Astrocyte (in vitro differentiated cells and primary cell): ENCODE measurements at regions not wholly inside any gene's neighbourhood (a gene's known extent, or its start where the extent isn't known, plus 50 kb on each side); places are given as distances from the start of the nearest gene placed in this dataset.

Experiments
- DNase-seq: peaks from one replicate; pipeline ENCODE4 v3.0.0-alpha.2; 2010; ENCODE audit warnings: low read depth
- FAIRE-seq: peaks from 2 replicates; lab custom pipeline; 2011; peaks lifted over from hg19 to GRCh38; lab: Jason Lieb, UNC
- H2AFZ ChIP-seq: 2 replicates; pipeline ENCODE4 v1.6.0; 2012; ENCODE audit warnings: low read depth, low read length, inconsistent platforms
- H3K27ac ChIP-seq: 2 replicates; pipeline ENCODE4 v1.5.1; 2011; ENCODE audit warnings: low read depth, low read length, inconsistent platforms
- H3K27me3 ChIP-seq: 2 replicates; pipeline ENCODE4 v1.6.0; 2011; ENCODE audit warnings: low read length, inconsistent platforms; ENCODE audit not compliant: insufficient read depth
- H3K36me3 ChIP-seq: 2 replicates; pipeline ENCODE4 v1.5.1; 2011; ENCODE audit warnings: low read length, inconsistent platforms; ENCODE audit not compliant: insufficient read depth
- H3K4me1 ChIP-seq: 2 replicates; pipeline ENCODE4 v1.5.1; 2011; ENCODE audit warnings: low read length, inconsistent platforms; ENCODE audit not compliant: insufficient read depth
- H3K4me2 ChIP-seq: 2 replicates; pipeline ENCODE4 v1.6.0; 2012; ENCODE audit warnings: low read length, inconsistent platforms
- H3K4me3 ChIP-seq: 2 replicates; pipeline ENCODE4 v1.5.1; 2011; ENCODE audit warnings: low read depth, mild to moderate bottlenecking, low read length, inconsistent platforms; ENCODE audit not compliant: insufficient read depth
- H3K79me2 ChIP-seq: 2 replicates; pipeline ENCODE4 v1.6.0; 2012; ENCODE audit warnings: mild to moderate bottlenecking, low read length, inconsistent platforms; ENCODE audit not compliant: insufficient read depth
- H3K9ac ChIP-seq: 2 replicates; pipeline ENCODE4 v1.6.0; 2012; ENCODE audit warnings: mild to moderate bottlenecking, low read length, inconsistent platforms
- H3K9me3 ChIP-seq: 2 replicates; pipeline ENCODE4 v1.5.1; 2012; ENCODE audit warnings: low read depth, mild to moderate bottlenecking, low read length, inconsistent platforms; ENCODE audit not compliant: insufficient read depth
- H4K20me1 ChIP-seq: 2 replicates; pipeline ENCODE4 v1.6.0; 2012; ENCODE audit warnings: low read length, inconsistent platforms; ENCODE audit not compliant: insufficient read depth
- H3K27ac Mint-ChIP-seq: one replicate; pipeline ENCODE4 v1.8.0; 2021; ENCODE audit warnings: mild to moderate bottlenecking, mixed read lengths; ENCODE audit not compliant: unreplicated experiment
- H3K27me3 Mint-ChIP-seq: one replicate; pipeline ENCODE4 v1.8.0; 2021; ENCODE audit warnings: low read depth, mixed read lengths; ENCODE audit not compliant: unreplicated experiment
- H3K36me3 Mint-ChIP-seq: one replicate; pipeline ENCODE4 v1.8.0; 2021; ENCODE audit warnings: low read depth, mixed read lengths; ENCODE audit not compliant: unreplicated experiment
- H3K4me1 Mint-ChIP-seq: one replicate; pipeline ENCODE4 v1.8.0; 2021; ENCODE audit warnings: low read depth, mixed read lengths; ENCODE audit not compliant: unreplicated experiment
- H3K4me3 Mint-ChIP-seq: one replicate; pipeline ENCODE4 v1.8.0; 2021; ENCODE audit warnings: mild to moderate bottlenecking, moderate library complexity, mixed read lengths; ENCODE audit not compliant: unreplicated experiment
- H3K9me3 Mint-ChIP-seq: one replicate; pipeline ENCODE4 v1.8.0; 2021; ENCODE audit warnings: mild to moderate bottlenecking, mixed read lengths; ENCODE audit not compliant: unreplicated experiment
- EZH2 ChIP-seq: IDR thresholded peaks from 2 replicates; pipeline ENCODE4 v1.6.1; 2012; ENCODE audit warnings: mild to moderate bottlenecking, low read length, inconsistent platforms; ENCODE audit not compliant: insufficient read depth
- TF ChIP-seq, protein P1 (sequence below): IDR thresholded peaks from 2 replicates; pipeline ENCODE4 v1.5.1; 2011; ENCODE audit warnings: low read depth, mild to moderate bottlenecking, inconsistent platforms, low read length, moderate library complexity; ENCODE audit not compliant: insufficient read depth

DNA sequence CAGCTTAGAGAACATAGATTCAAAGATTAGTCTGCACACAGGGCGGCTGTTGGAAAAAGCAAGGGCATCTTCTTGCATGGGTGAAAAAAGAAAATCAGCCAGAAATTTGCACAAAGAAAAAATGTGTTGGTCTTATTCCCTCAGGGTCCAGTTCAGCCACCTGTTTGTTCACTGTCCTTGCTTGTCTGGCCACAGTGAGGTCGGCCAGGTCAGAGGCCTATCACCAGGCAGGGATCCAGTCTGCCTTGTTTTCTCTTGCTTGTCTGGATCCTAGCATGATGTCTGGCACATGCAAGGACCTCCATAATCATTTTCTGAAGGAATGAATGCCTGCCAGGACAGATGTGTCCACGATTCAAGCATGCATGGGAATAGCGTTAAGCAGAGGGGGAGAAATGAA is 359.1 kb upstream of the TBX3 start:
- Histone ChIP-seq H3K4me2 (no peak overlapping the region), H3K4me1 (no peaks in the 10 kb centered on the region), H3K27me3 (no peaks in the 10 kb centered on the region), H3K9ac (no peak overlapping the region), H3K36me3 (no peaks in the 10 kb centered on the region), H4K20me1 (no peaks in the 10 kb centered on the region), H3K4me3 (no peak overlapping the region), H2AFZ (no peak overlapping the region), H3K9me3 (no peaks in the 10 kb centered on the region), H3K79me2 (no peaks in the 10 kb centered on the region), H3K27ac (no peak overlapping the region)
- no peak overlapping the region for H3K4me3 Mint-ChIP-seq
- no peaks in the 10 kb centered on the region for H3K36me3 Mint-ChIP-seq
- H3K9me3 Mint-ChIP-seq, result peaks cover 6% of the 10 kb centered on the region
- no peak for TF ChIP-seq EZH2
- TF ChIP-seq, protein P1, sequence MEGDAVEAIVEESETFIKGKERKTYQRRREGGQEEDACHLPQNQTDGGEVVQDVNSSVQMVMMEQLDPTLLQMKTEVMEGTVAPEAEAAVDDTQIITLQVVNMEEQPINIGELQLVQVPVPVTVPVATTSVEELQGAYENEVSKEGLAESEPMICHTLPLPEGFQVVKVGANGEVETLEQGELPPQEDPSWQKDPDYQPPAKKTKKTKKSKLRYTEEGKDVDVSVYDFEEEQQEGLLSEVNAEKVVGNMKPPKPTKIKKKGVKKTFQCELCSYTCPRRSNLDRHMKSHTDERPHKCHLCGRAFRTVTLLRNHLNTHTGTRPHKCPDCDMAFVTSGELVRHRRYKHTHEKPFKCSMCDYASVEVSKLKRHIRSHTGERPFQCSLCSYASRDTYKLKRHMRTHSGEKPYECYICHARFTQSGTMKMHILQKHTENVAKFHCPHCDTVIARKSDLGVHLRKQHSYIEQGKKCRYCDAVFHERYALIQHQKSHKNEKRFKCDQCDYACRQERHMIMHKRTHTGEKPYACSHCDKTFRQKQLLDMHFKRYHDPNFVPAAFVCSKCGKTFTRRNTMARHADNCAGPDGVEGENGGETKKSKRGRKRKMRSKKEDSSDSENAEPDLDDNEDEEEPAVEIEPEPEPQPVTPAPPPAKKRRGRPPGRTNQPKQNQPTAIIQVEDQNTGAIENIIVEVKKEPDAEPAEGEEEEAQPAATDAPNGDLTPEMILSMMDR, result no peak
- no peaks in the 10 kb centered on the region for H3K4me1 Mint-ChIP-seq
- FAIRE-seq (no peak), DNase-seq (no peak)
- no peak overlapping the region for H3K27ac Mint-ChIP-seq
- peaks cover 4% of the 10 kb centered on the region for H3K27me3 Mint-ChIP-seq

DNA sequence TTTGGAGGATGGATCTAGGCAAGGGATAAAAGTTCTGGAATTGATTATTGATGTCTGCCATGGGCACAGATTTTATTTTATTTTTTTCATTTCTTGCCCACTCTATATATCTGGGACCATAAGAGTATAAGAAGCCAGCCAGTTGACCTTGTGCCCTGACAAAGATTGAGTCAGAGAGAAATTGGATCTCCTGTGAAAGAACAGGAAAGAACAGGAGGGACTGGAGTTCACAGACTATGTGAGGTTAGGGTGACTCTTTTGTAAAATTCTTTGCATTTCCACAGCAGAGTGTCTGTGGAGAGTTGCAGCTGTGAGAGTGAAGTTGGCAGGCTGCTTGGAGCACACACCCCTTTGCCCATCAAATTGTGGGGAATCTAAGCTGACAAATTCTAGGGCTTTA is 358.4 kb upstream of the TBX3 start:
- H3K36me3 Mint-ChIP-seq, result no peaks in the 10 kb centered on the region
- H3K79me2 ChIP-seq, result no peaks in the 10 kb centered on the region
- no peak for DNase-seq
- no peak overlapping the region for H3K27ac Mint-ChIP-seq
- H3K27ac ChIP-seq, result no peak overlapping the region
- H3K4me2 ChIP-seq, result no peak overlapping the region
- no peak for TF ChIP-seq EZH2
- TF ChIP-seq, protein P1, result no peak
- H3K4me3 Mint-ChIP-seq, result no peak overlapping the region
- H3K9me3 Mint-ChIP-seq, result peaks cover 6% of the 10 kb centered on the region
- no peaks in the 10 kb centered on the region for H3K27me3 ChIP-seq
- peaks cover 7% of the 10 kb centered on the region for H3K27me3 Mint-ChIP-seq
- no peak overlapping the region for H3K9ac ChIP-seq
- H4K20me1 ChIP-seq, result no peaks in the 10 kb centered on the region
- no peaks in the 10 kb centered on the region for H3K36me3 ChIP-seq
- FAIRE-seq, result no peak
- H2AFZ ChIP-seq, result no peak overlapping the region
- H3K9me3 ChIP-seq, result no peaks in the 10 kb centered on the region
- no peaks in the 10 kb centered on the region for H3K4me1 Mint-ChIP-seq
- no peak overlapping the region for H3K4me3 ChIP-seq
- H3K4me1 ChIP-seq, result no peaks in the 10 kb centered on the region

DNA sequence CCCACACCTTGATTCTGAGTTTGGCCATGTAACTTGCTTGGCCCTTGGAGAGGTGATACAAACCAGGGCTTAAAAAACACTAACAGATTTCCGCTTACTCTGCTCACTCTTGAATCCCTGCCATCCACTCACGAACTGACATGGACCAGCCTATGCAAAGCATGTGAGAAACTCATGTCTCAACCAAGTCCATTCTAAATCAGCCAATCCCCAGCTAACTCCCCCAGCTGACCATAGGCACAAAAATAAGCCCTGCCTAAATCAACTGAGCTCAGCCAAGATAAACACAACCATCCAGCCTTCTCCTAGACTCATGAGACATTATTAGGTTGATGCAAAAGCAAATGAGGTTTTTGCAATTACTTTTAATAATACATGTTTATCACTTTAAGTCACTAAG is 353.9 kb upstream of the TBX3 start:
- no peak for TF ChIP-seq EZH2
- TF ChIP-seq, protein P1, result no peak
- H3K27ac Mint-ChIP-seq, result no peak overlapping the region

More for the DNA sequence above, 353.9 kb upstream of the TBX3 start:
- FAIRE-seq (no peak), DNase-seq (no peak)
- H3K4me2 ChIP-seq, result no peak overlapping the region
- H3K79me2 ChIP-seq, result no peaks in the 10 kb centered on the region
- H4K20me1 ChIP-seq, result no peaks in the 10 kb centered on the region
- H3K36me3 ChIP-seq, result no peaks in the 10 kb centered on the region
- Mint-ChIP-seq H3K27me3 (peaks cover 12% of the 10 kb centered on the region), H3K9me3 (peaks cover 6% of the 10 kb centered on the region), H3K4me3 (no peak overlapping the region), H3K36me3 (no peaks in the 10 kb centered on the region), H3K4me1 (no peaks in the 10 kb centered on the region)
- H3K9ac ChIP-seq, result no peak overlapping the region
- no peaks in the 10 kb centered on the region for H3K9me3 ChIP-seq
- no peaks in the 10 kb centered on the region for H3K4me1 ChIP-seq
- no peak overlapping the region for H3K27ac ChIP-seq
- H3K4me3 ChIP-seq, result no peak overlapping the region
- no peaks in the 10 kb centered on the region for H3K27me3 ChIP-seq
- no peak overlapping the region for H2AFZ ChIP-seq
